ENCODE measurements at regions not wholly inside any gene's neighbourhood (a gene's known extent, or its start where the extent isn't known, plus 50 kb on each side); places are given as distances from the start of the nearest gene placed in this dataset.

DNA sequence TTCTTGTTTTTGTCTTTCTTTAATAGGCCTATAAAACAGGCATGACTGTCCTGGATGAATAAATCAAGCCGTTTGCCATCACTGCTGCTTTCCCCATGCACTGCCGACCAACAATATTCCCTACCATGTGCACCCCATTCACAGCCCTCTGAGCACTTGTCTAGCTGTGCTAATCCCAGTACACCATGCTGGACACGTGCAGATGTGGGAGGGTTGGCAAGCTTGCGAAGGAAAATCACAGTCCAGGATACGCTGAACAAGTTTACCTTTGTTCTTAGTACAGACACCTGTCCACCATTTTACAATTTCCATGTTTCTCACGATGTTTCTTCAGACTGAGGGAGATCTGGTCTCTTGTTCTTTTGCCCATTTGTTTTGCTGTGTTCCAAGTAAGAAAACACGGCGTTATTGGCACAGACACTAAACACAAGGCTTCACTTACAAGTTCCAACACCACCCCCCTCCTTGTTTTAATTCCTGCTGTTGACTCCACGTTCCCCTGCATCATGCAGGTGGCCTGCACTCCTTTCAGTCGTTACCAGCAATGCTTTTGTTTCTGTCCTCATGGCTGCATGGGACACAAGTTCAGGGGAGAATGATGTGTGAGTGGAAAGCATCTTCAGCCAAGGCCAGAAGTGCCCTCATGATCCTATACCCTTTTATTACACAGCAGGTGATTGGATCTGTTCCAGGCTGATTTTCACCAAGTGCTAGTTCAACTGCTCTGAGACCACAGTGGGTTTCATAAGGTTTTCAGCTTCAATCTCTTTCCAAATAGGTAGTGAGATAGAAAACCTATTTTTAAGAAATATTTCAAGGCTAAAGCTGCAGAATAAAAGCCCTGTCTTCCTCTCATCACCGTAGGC, 608.9 kb downstream of the IRX1 start:
- TF ChIP-seq, protein P1, sequence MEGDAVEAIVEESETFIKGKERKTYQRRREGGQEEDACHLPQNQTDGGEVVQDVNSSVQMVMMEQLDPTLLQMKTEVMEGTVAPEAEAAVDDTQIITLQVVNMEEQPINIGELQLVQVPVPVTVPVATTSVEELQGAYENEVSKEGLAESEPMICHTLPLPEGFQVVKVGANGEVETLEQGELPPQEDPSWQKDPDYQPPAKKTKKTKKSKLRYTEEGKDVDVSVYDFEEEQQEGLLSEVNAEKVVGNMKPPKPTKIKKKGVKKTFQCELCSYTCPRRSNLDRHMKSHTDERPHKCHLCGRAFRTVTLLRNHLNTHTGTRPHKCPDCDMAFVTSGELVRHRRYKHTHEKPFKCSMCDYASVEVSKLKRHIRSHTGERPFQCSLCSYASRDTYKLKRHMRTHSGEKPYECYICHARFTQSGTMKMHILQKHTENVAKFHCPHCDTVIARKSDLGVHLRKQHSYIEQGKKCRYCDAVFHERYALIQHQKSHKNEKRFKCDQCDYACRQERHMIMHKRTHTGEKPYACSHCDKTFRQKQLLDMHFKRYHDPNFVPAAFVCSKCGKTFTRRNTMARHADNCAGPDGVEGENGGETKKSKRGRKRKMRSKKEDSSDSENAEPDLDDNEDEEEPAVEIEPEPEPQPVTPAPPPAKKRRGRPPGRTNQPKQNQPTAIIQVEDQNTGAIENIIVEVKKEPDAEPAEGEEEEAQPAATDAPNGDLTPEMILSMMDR (IDR thresholded peaks at IDR 0.05), result no peak
- no peak for TF ChIP-seq EZH2 (IDR thresholded peaks at IDR 0.05; ENCODE audit: borderline replicate concordance, insufficient read depth, low read depth, low read length, poor library complexity, severe bottlenecking)
